ENCODE measurements at regions not wholly inside any gene's neighbourhood (a gene's known extent, or its start where the extent isn't known, plus 50 kb on each side); places are given as distances from the start of the nearest gene placed in this dataset.

DNA sequence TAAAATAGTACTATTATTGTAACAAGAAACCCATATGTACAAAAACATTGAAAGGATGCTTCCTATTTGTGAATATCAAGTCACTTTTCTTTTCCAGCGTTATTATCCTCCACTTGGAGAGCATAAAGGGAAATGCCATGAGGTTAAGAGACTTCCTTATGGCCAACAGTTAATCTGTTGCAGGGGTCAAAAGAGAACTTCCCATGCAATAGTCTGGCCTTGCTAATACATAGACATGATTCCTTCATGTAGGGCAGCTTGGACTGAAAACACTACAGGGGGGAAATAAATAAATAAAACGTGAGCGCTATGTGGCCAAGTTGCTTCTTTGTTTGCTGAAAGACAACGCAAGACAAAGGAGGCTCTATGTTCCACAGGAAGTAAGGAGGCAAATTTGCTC is 269.1 kb upstream of the EDNRB start:
- H3K9me2 ChIP-seq (replicated peaks; ENCODE audit: low read length): no peaks in the 10 kb centered on the region
- H3K79me2 ChIP-seq (ENCODE audit: low read length): no peaks in the 10 kb centered on the region
- no peaks in the 10 kb centered on the region for H3K36me3 ChIP-seq (ENCODE audit: low read depth, low read length)
- H3K27me3 ChIP-seq (ENCODE audit: low read length): no peaks in the 10 kb centered on the region
- H3K4me3 ChIP-seq (ENCODE audit: low read length): no peak overlapping the region
- ChIA-PET CTCF (no interaction called here), POLR2A (ENCODE audit: unreplicated experiment) (no interaction called here)
- no peaks in the 10 kb centered on the region for H3K4me1 ChIP-seq (ENCODE audit: insufficient read depth, low read length)
- no peak overlapping the region for H3K27ac ChIP-seq (ENCODE audit: low read length)
- H3K9ac ChIP-seq (ENCODE audit: low read length): no peak overlapping the region
- DNase-seq (no peak), ATAC-seq (no peak)
- no peaks in the 10 kb centered on the region for H4K20me1 ChIP-seq (ENCODE audit: low read length)
- H3K4me2 ChIP-seq (ENCODE audit: low read length): no peak overlapping the region
- H3K9me3 ChIP-seq (ENCODE audit: low read length): no peaks in the 10 kb centered on the region
- H2AFZ ChIP-seq (ENCODE audit: low read length): no peak overlapping the region
- TF ChIP-seq, protein P1, sequence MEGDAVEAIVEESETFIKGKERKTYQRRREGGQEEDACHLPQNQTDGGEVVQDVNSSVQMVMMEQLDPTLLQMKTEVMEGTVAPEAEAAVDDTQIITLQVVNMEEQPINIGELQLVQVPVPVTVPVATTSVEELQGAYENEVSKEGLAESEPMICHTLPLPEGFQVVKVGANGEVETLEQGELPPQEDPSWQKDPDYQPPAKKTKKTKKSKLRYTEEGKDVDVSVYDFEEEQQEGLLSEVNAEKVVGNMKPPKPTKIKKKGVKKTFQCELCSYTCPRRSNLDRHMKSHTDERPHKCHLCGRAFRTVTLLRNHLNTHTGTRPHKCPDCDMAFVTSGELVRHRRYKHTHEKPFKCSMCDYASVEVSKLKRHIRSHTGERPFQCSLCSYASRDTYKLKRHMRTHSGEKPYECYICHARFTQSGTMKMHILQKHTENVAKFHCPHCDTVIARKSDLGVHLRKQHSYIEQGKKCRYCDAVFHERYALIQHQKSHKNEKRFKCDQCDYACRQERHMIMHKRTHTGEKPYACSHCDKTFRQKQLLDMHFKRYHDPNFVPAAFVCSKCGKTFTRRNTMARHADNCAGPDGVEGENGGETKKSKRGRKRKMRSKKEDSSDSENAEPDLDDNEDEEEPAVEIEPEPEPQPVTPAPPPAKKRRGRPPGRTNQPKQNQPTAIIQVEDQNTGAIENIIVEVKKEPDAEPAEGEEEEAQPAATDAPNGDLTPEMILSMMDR (conservative IDR thresholded peaks at IDR 0.05; ENCODE audit: low read depth, low read length): no peak
- TF ChIP-seq EZH2 (IDR thresholded peaks at IDR 0.05; ENCODE audit: low read length, unreplicated experiment) (no peak), EZH2phosphoT487 (IDR thresholded peaks at IDR 0.05; ENCODE audit: borderline replicate concordance, low read length) (no peak)
- intact Hi-C loops (cut with micrococcal nuclease): no loop called here
- BruUV-seq (replicated peaks): no TSS peak
- H3F3A ChIP-seq (ENCODE audit: low read length, unreplicated experiment): no peaks in the 10 kb centered on the region

GRCh38 chr13:78185700-78186099 is 267.1 kb upstream of the EDNRB start:
- POLR2A ChIA-PET (ENCODE audit: unreplicated experiment): no interaction called here
- Histone ChIP-seq H3K4me2 (ENCODE audit: low read length) (no peak overlapping the region), H3K27ac (ENCODE audit: low read length) (no peak overlapping the region), H3K27me3 (ENCODE audit: low read length) (no peaks in the 10 kb centered on the region), H3K36me3 (ENCODE audit: low read depth, low read length) (no peaks in the 10 kb centered on the region), H3K9ac (ENCODE audit: low read length) (no peak overlapping the region), H3K9me3 (ENCODE audit: low read length) (no peaks in the 10 kb centered on the region), H3K4me1 (ENCODE audit: insufficient read depth, low read length) (no peaks in the 10 kb centered on the region), H3K9me2 (replicated peaks; ENCODE audit: low read length) (no peaks in the 10 kb centered on the region), H4K20me1 (ENCODE audit: low read length) (no peaks in the 10 kb centered on the region), H3F3A (ENCODE audit: low read length, unreplicated experiment) (no peaks in the 10 kb centered on the region), H3K4me3 (ENCODE audit: low read length) (no peak overlapping the region), H3K79me2 (ENCODE audit: low read length) (no peaks in the 10 kb centered on the region), H2AFZ (ENCODE audit: low read length) (no peak overlapping the region)
- BruUV-seq (replicated peaks): no TSS peak
- DNase-seq: no peak
- TF ChIP-seq, protein P1 (conservative IDR thresholded peaks at IDR 0.05; ENCODE audit: low read depth, low read length): no peak
- TF ChIP-seq EZH2 (IDR thresholded peaks at IDR 0.05; ENCODE audit: low read length, unreplicated experiment): no peak
- intact Hi-C loops (cut with micrococcal nuclease): no loop called here
- CTCF ChIA-PET: no interaction called here
- ATAC-seq: no peak

- Histone ChIP-seq H3K27ac (ENCODE audit: low read length) (no peak overlapping the region), H2AFZ (ENCODE audit: low read length) (no peak overlapping the region), H3K27me3 (ENCODE audit: low read length) (no peaks in the 10 kb centered on the region), H3K9me3 (ENCODE audit: low read length) (no peaks in the 10 kb centered on the region), H3K9ac (ENCODE audit: low read length) (no peak overlapping the region), H3K9me2 (replicated peaks; ENCODE audit: low read length) (no peaks in the 10 kb centered on the region), H3F3A (ENCODE audit: low read length, unreplicated experiment) (no peaks in the 10 kb centered on the region), H3K4me3 (ENCODE audit: low read length) (no peak overlapping the region), H3K4me1 (ENCODE audit: insufficient read depth, low read length) (no peaks in the 10 kb centered on the region), H3K79me2 (ENCODE audit: low read length) (no peaks in the 10 kb centered on the region), H3K4me2 (ENCODE audit: low read length) (no peak overlapping the region), H4K20me1 (ENCODE audit: low read length) (no peaks in the 10 kb centered on the region), H3K36me3 (ENCODE audit: low read depth, low read length) (no peaks in the 10 kb centered on the region)
- DNase-seq (no peak), ATAC-seq (no peak)
- intact Hi-C loops (cut with micrococcal nuclease): no loop called here
- TF ChIP-seq EZH2 (IDR thresholded peaks at IDR 0.05; ENCODE audit: low read length, unreplicated experiment): no peak
- TF ChIP-seq, protein P1 (conservative IDR thresholded peaks at IDR 0.05; ENCODE audit: low read depth, low read length): no peak
- no peak for TF ChIP-seq EZH2phosphoT487 (IDR thresholded peaks at IDR 0.05; ENCODE audit: borderline replicate concordance, low read length)
- no TSS peak for BruUV-seq (replicated peaks)
- ChIA-PET POLR2A (ENCODE audit: unreplicated experiment) (no interaction called here), CTCF (no interaction called here)
These were observed 265.1 kb upstream of the EDNRB start for GRCh38 chr13:78183732-78184131.
